Endothelial cell of umbilical vein (primary cell): ENCODE measurements at regions not wholly inside any gene's neighbourhood (a gene's known extent, or its start where the extent isn't known, plus 50 kb on each side); places are given as distances from the start of the nearest gene placed in this dataset.

ENCODE experiments used
- BruUV-seq: library from RNA; stranded (reverse); fragments of 400-500 nt; replicated peaks from 2 replicates; lab custom pipeline; 2021; lab: Mats Ljungman, UMichigan
- CTCF ChIA-PET: fragments of 300-600, 350-600 bp; sonication (Branson Sonifier 250); formaldehyde crosslinking; loops from one replicate; lab custom pipeline; 2021; ENCODE audit warnings: antibody characterized with exemption, inconsistent platforms; lab: Charles Lee
- POLR2A ChIA-PET: fragments of 300-600, 350-600 bp; sonication (Branson Sonifier 250); formaldehyde crosslinking; loops from one replicate; lab custom pipeline; 2021; ENCODE audit warnings: antibody characterized with exemption, inconsistent platforms; lab: Charles Lee
- DNase-seq: peaks from one replicate; pipeline ENCODE4 v3.0.0-alpha.2; 2011; ENCODE audit warnings: low read depth, low spot score
- FAIRE-seq: peaks from 2 replicates; lab custom pipeline; 2011; peaks lifted over from hg19 to GRCh38; lab: Jason Lieb, UNC
- H2AFZ ChIP-seq: 2 replicates; pipeline ENCODE4 v1.6.0; 2012; ENCODE audit warnings: low read depth, low read length, control low read depth, inconsistent platforms
- H3K27ac ChIP-seq: 2 replicates; pipeline ENCODE4 v1.5.1; 2011; ENCODE audit warnings: low read depth, mild to moderate bottlenecking, control low read depth, low read length, moderate library complexity; ENCODE audit not compliant: insufficient read depth
- H3K27me3 ChIP-seq, 2 experiments: 2 replicates each; pipeline versions ENCODE4 v1.6.0 to v1.6.1; 2011; ENCODE audit warnings: low read length in 2 of 2, mixed read lengths in 1 of 2; ENCODE audit not compliant: control insufficient read depth in 2 of 2, insufficient read depth in 2 of 2
- H3K36me3 ChIP-seq, 2 experiments: 2 replicates in 1 of 2; 3 replicates in 1 of 2; pipeline ENCODE4 v1.5.1; 2011; ENCODE audit warnings: low read length in 2 of 2, mild to moderate bottlenecking in 1 of 2, moderate library complexity in 1 of 2; ENCODE audit not compliant: control insufficient read depth in 2 of 2, insufficient read depth in 2 of 2; ENCODE audit errors: extremely low read depth in 1 of 2
- H3K4me1 ChIP-seq: 3 replicates; pipeline ENCODE4 v1.5.1; 2011; ENCODE audit warnings: mild to moderate bottlenecking, low read length; ENCODE audit not compliant: control insufficient read depth, insufficient read depth; ENCODE audit errors: extremely low read depth
- H3K4me2 ChIP-seq: 2 replicates; pipeline ENCODE4 v1.6.1; 2011; ENCODE audit warnings: low read length, control low read depth, mixed read lengths; ENCODE audit not compliant: insufficient read depth
- H3K4me3 ChIP-seq, 3 experiments: fragments of 200-600 bp in 1 of 3; sonication (generic), shearing (Covaris generic) in 1 of 3; replicated peaks in 1 of 3; 2 replicates each; pipeline ENCODE4 v1.5.1; 2011 to 2016; ENCODE audit warnings: control low read depth in 3 of 3, low read length in 3 of 3, mild to moderate bottlenecking in 2 of 3, inconsistent platforms in 1 of 3, low read depth in 1 of 3, moderate library complexity in 1 of 3; ENCODE audit not compliant: insufficient read depth in 1 of 3
- H3K79me2 ChIP-seq: 2 replicates; pipeline ENCODE4 v1.6.0; 2012; ENCODE audit warnings: low read length, inconsistent platforms; ENCODE audit not compliant: control insufficient read depth, insufficient read depth
- H3K9ac ChIP-seq: replicated peaks from 2 replicates; pipeline ENCODE3; 2011; ENCODE audit warnings: low read length, control low read depth; ENCODE audit not compliant: insufficient read depth; ENCODE audit errors: extremely low read depth
- H3K9me1 ChIP-seq: replicated peaks from 3 replicates; pipeline ENCODE4 v1.6.0; 2011; ENCODE audit warnings: mild to moderate bottlenecking, low read length; ENCODE audit not compliant: control insufficient read depth, insufficient read depth; ENCODE audit errors: extremely low read depth
- H3K9me3 ChIP-seq: replicated peaks from 2 replicates; pipeline ENCODE4 v1.5.1; 2012; ENCODE audit warnings: low read length, inconsistent platforms; ENCODE audit not compliant: control insufficient read depth, insufficient read depth
- H4K20me1 ChIP-seq: replicated peaks from 2 replicates; pipeline ENCODE3; 2011; ENCODE audit warnings: mild to moderate bottlenecking, low read length; ENCODE audit not compliant: control insufficient read depth, insufficient read depth; ENCODE audit errors: extremely low read depth
- CTCF ChIP-seq, 2 donors: IDR thresholded peaks; 1 replicate in 1 of 2; 2 replicates in 1 of 2; pipeline ENCODE4 v1.5.1; 2011; ENCODE audit warnings: low read length in 2 of 2, mild to moderate bottlenecking in 2 of 2, moderate library complexity in 2 of 2, control low read depth in 1 of 2, inconsistent platforms in 1 of 2, low read depth in 1 of 2; ENCODE audit not compliant: insufficient read depth in 1 of 2; ENCODE audit errors: extremely low read depth in 1 of 2
- EZH2 ChIP-seq: IDR thresholded peaks from 2 replicates; pipeline ENCODE4 v1.6.1; 2012; ENCODE audit warnings: borderline replicate concordance, low read depth, mild to moderate bottlenecking, moderate library complexity, low read length, inconsistent platforms; ENCODE audit not compliant: severe bottlenecking
- FOS ChIP-seq: IDR thresholded peaks from 2 replicates; pipeline ENCODE4 v1.6.1; 2011; ENCODE audit warnings: mild to moderate bottlenecking, low read length, moderate library complexity, borderline replicate concordance; ENCODE audit not compliant: insufficient read depth
- GATA2 ChIP-seq: IDR thresholded peaks from 2 replicates; pipeline ENCODE4 v1.7.0; 2011; ENCODE audit warnings: low read depth, mild to moderate bottlenecking, moderate library complexity, mixed read lengths, low read length; ENCODE audit not compliant: insufficient read length, insufficient read depth
- JUN ChIP-seq: IDR thresholded peaks from 2 replicates; pipeline ENCODE4 v1.6.1; 2011; ENCODE audit warnings: borderline replicate concordance, low read depth; ENCODE audit not compliant: insufficient read length, insufficient read depth
- MAX ChIP-seq: IDR thresholded peaks from 2 replicates; pipeline ENCODE4 v1.6.1; 2011; ENCODE audit not compliant: insufficient read depth, insufficient read length
- MYC ChIP-seq: IDR thresholded peaks from one replicate; pipeline ENCODE4 v1.6.1; 2011; ENCODE audit warnings: mild to moderate bottlenecking, low read depth, low read length
- POLR2A ChIP-seq: IDR thresholded peaks from 2 replicates; pipeline ENCODE4 v1.6.1; 2012; ENCODE audit warnings: low read depth, mild to moderate bottlenecking, control low read depth, low read length
- POLR2AphosphoS5 ChIP-seq: IDR thresholded peaks from 2 replicates; pipeline ENCODE4 v1.6.1; 2012; ENCODE audit warnings: low read depth, mild to moderate bottlenecking, control low read depth, low read length, moderate library complexity; ENCODE audit not compliant: insufficient read depth
- dilution Hi-C: fragments of 300-500 bp; cut with MboI; formaldehyde crosslinking; loops from one replicate; pipeline ENCODE4 v1.15.0; 2019; ENCODE audit warnings: low sequenced_read_pairs; ENCODE audit not compliant: extremely low pct_ligation_motif_present
- intact Hi-C: fragments of 100-400 bp; cut with micrococcal nuclease; formaldehyde crosslinking; loops from one replicate; pipeline ENCODE4 v1.10.0; 2022

GRCh38 chr16:8486985-8487384 is 103.3 kb downstream of the TMEM114 start:
- H3K9me3 ChIP-seq = peaks cover 3% of the 10 kb centered on the region
- no peak overlapping the region for H3K4me2 ChIP-seq
- no peak overlapping the region for H3K27ac ChIP-seq
- no peaks in the 10 kb centered on the region for H3K79me2 ChIP-seq
- no peaks in the 10 kb centered on the region for H3K4me1 ChIP-seq
- dilution Hi-C loops = no loop called here
- H3K9ac ChIP-seq = no peak overlapping the region
- DNase-seq (no peak), FAIRE-seq (no peak)
- intact Hi-C loops = no loop called here
- H4K20me1 ChIP-seq = no peaks in the 10 kb centered on the region
- CTCF ChIA-PET = no interaction called here
- POLR2A ChIA-PET = no interaction called here
- H3K9me1 ChIP-seq = no peaks in the 10 kb centered on the region
- no peak for TF ChIP-seq GATA2
- H3K4me3 ChIP-seq = no peak overlapping the region
- no peak overlapping the region for H2AFZ ChIP-seq
- no peaks in the 10 kb centered on the region for H3K36me3 ChIP-seq
- no TSS peak for BruUV-seq
- no peaks in the 10 kb centered on the region for H3K27me3 ChIP-seq

GRCh38 chr16:8483396-8483795 is 106.9 kb downstream of the TMEM114 start:
- BruUV-seq = no TSS peak
- no peak for FAIRE-seq

More at GRCh38 chr16:8483396-8483795, 106.9 kb downstream of the TMEM114 start:
- no peaks in the 10 kb centered on the region for H4K20me1 ChIP-seq
- H3K4me3 ChIP-seq = no peak overlapping the region
- no peaks in the 10 kb centered on the region for H3K27me3 ChIP-seq
- dilution Hi-C loops (no loop called here), intact Hi-C loops (no loop called here)
- no peak overlapping the region for H2AFZ ChIP-seq
- peaks cover 2% of the 10 kb centered on the region for H3K9me3 ChIP-seq
- ChIA-PET CTCF (no interaction called here), POLR2A (no interaction called here)
- DNase-seq = no peak
- no peaks in the 10 kb centered on the region for H3K4me1 ChIP-seq
- TF ChIP-seq MYC = no peak
- no peak for TF ChIP-seq CTCF (IDR thresholded peaks at IDR 0.05; ENCODE audit: extremely low read depth in 1 of 2, insufficient read depth in 1 of 2, low read depth in 1 of 2, low read length in 2 of 2)
- TF ChIP-seq POLR2A = no peak
- no peak for TF ChIP-seq FOS
- TF ChIP-seq JUN = no peak
- TF ChIP-seq POLR2AphosphoS5 = no peak
- TF ChIP-seq EZH2 = no peak
- no peak for TF ChIP-seq MAX
- TF ChIP-seq GATA2 = no peak
- H3K4me2 ChIP-seq = no peak overlapping the region
- no peaks in the 10 kb centered on the region for H3K9me1 ChIP-seq
- no peaks in the 10 kb centered on the region for H3K36me3 ChIP-seq
- no peak overlapping the region for H3K9ac ChIP-seq
- H3K27ac ChIP-seq = no peak overlapping the region
- H3K79me2 ChIP-seq = no peaks in the 10 kb centered on the region
